22Rv1 (cell line): ENCODE measurements at regions not wholly inside any gene's neighbourhood (a gene's known extent, or its start where the extent isn't known, plus 50 kb on each side); places are given as distances from the start of the nearest gene placed in this dataset.

ENCODE experiments used
- H3K27ac ChIP-seq: fragments of 450-650 bp; 2 replicates; pipeline ENCODE4 v1.5.1; 2017
- CTCF ChIP-seq: fragments of 450-650 bp; IDR thresholded peaks from 2 replicates; pipeline ENCODE4 v1.5.1; 2017; ENCODE audit warnings: mild to moderate bottlenecking
- ZFX ChIP-seq: fragments of 450-650 bp; IDR thresholded peaks from 2 replicates; pipeline ENCODE4 v1.6.1; 2017; ENCODE audit warnings: antibody characterized with exemption, borderline replicate concordance

- H3K27ac ChIP-seq: peak overlapping the region; percentile 33; the same call in 1 of the 2 replicates
- no peak for TF ChIP-seq ZFX
- no peak for TF ChIP-seq CTCF
These were observed 70.6 kb downstream of the CTAGE1 start for GRCh38 chr18:22346953-22347605.

GRCh38 chr18:22346401-22346952 is 71.2 kb downstream of the CTAGE1 start:
- TF ChIP-seq CTCF: no peak
- TF ChIP-seq ZFX: no peak
- peak overlapping the region; percentile 33; the same call in 1 of the 2 replicates for H3K27ac ChIP-seq

GRCh38 chr18:22345718-22346117 is 72.0 kb downstream of the CTAGE1 start:
- TF ChIP-seq CTCF: no peak
- TF ChIP-seq ZFX: no peak
- H3K27ac ChIP-seq: no peak overlapping the region

- H3K27ac ChIP-seq: no peak overlapping the region
- no peak for TF ChIP-seq CTCF
- no peak for TF ChIP-seq ZFX
These were observed 72.6 kb downstream of the CTAGE1 start for GRCh38 chr18:22344908-22345670.

GRCh38 chr18:22344445-22344844 is 73.3 kb downstream of the CTAGE1 start:
- H3K27ac ChIP-seq: no peak overlapping the region
- TF ChIP-seq ZFX (no peak), CTCF (no peak)

- TF ChIP-seq ZFX (no peak), CTCF (no peak)
- H3K27ac ChIP-seq: no peak overlapping the region
These were observed 74.1 kb downstream of the CTAGE1 start for GRCh38 chr18:22343613-22344012.

GRCh38 chr18:22342625-22343024 is 75.1 kb downstream of the CTAGE1 start:
- H3K27ac ChIP-seq: no peak overlapping the region
- no peak for TF ChIP-seq ZFX
- TF ChIP-seq CTCF: no peak
